ENCODE measurements at regions not wholly inside any gene's neighbourhood (a gene's known extent, or its start where the extent isn't known, plus 50 kb on each side); places are given as distances from the start of the nearest gene placed in this dataset.

- no peaks in the 10 kb centered on the region for H3K36me3 ChIP-seq (ENCODE audit: low read depth, missing control alignments)
- no peaks in the 10 kb centered on the region for H3K9me3 ChIP-seq
- H3K4me1 ChIP-seq: no peaks in the 10 kb centered on the region
- TF ChIP-seq POLR2A (IDR thresholded peaks at IDR 0.05) (no peak), CTCF (IDR thresholded peaks at IDR 0.05) (no peak)
- DNase-seq: no peak
- intact Hi-C loops (cut with DNase I; ENCODE audit: low total_unique reads): no loop called here
- H3K27me3 ChIP-seq: no peaks in the 10 kb centered on the region
- H3K27ac ChIP-seq: no peak overlapping the region
- H3K4me3 ChIP-seq: no peak overlapping the region
- 29 to 54% methylated on average over 1 of the region's 1 CpG for WGBS, 2 donors
These were observed 56.2 kb upstream of the APC start for GRCh38 chr5:112681481-112681908.

GRCh38 chr5:112682621-112683061, 55.0 kb upstream of the APC start:
- TF ChIP-seq POLR2A (IDR thresholded peaks at IDR 0.05) (no peak), CTCF (IDR thresholded peaks at IDR 0.05) (no peak)
- Histone ChIP-seq H3K27ac (no peak overlapping the region), H3K9me3 (no peaks in the 10 kb centered on the region), H3K36me3 (ENCODE audit: low read depth, missing control alignments) (no peaks in the 10 kb centered on the region), H3K27me3 (no peaks in the 10 kb centered on the region), H3K4me1 (no peaks in the 10 kb centered on the region), H3K4me3 (no peak overlapping the region)
- DNase-seq: no peak
- WGBS, 2 donors: 92 to 93% methylated on average over 3 of the region's 3 CpGs
- intact Hi-C loops (cut with DNase I; ENCODE audit: low total_unique reads): no loop called here

GRCh38 chr5:112684121-112684520, 53.6 kb upstream of the APC start:
- no peaks in the 10 kb centered on the region for H3K27me3 ChIP-seq
- 73 to 74% methylated on average over 1 of the region's 1 CpG for WGBS, 2 donors
- no peak overlapping the region for H3K4me3 ChIP-seq
- H3K9me3 ChIP-seq: no peaks in the 10 kb centered on the region
- H3K36me3 ChIP-seq (ENCODE audit: low read depth, missing control alignments): no peaks in the 10 kb centered on the region
- intact Hi-C loops (cut with DNase I; ENCODE audit: low total_unique reads): no loop called here
- TF ChIP-seq POLR2A (IDR thresholded peaks at IDR 0.05) (no peak), CTCF (IDR thresholded peaks at IDR 0.05) (no peak)
- no peak overlapping the region for H3K27ac ChIP-seq
- DNase-seq: no peak
- no peaks in the 10 kb centered on the region for H3K4me1 ChIP-seq

GRCh38 chr5:112684737-112685136, 52.9 kb upstream of the APC start:
- intact Hi-C loops (cut with DNase I; ENCODE audit: low total_unique reads): no loop called here
- DNase-seq: no peak
- H3K36me3 ChIP-seq (ENCODE audit: low read depth, missing control alignments): no peaks in the 10 kb centered on the region
- WGBS, 2 donors: 79 to 81% methylated on average over 4 of the region's 4 CpGs
- H3K4me1 ChIP-seq: no peaks in the 10 kb centered on the region
- H3K4me3 ChIP-seq: no peak overlapping the region
- no peaks in the 10 kb centered on the region for H3K27me3 ChIP-seq
- no peak overlapping the region for H3K27ac ChIP-seq
- H3K9me3 ChIP-seq: no peaks in the 10 kb centered on the region
- TF ChIP-seq POLR2A (IDR thresholded peaks at IDR 0.05) (no peak), CTCF (IDR thresholded peaks at IDR 0.05) (no peak)

- H3K9me3 ChIP-seq: no peaks in the 10 kb centered on the region
- intact Hi-C loops (cut with DNase I; ENCODE audit: low total_unique reads): no loop called here
- H3K27me3 ChIP-seq: no peaks in the 10 kb centered on the region
- H3K4me1 ChIP-seq: no peaks in the 10 kb centered on the region
- no peak for DNase-seq
- TF ChIP-seq POLR2A (IDR thresholded peaks at IDR 0.05) (no peak), CTCF (IDR thresholded peaks at IDR 0.05) (no peak)
- H3K36me3 ChIP-seq (ENCODE audit: low read depth, missing control alignments): no peaks in the 10 kb centered on the region
- no peak overlapping the region for H3K27ac ChIP-seq
- no peak overlapping the region for H3K4me3 ChIP-seq
These were observed 52.3 kb upstream of the APC start for GRCh38 chr5:112685386-112685785.
